SK-N-SH treated with all-trans-retinoic acid at 6 μM for 48 hours (cell line): ENCODE measurements at regions not wholly inside any gene's neighbourhood (a gene's known extent, or its start where the extent isn't known, plus 50 kb on each side); places are given as distances from the start of the nearest gene placed in this dataset.

Source experiments
- BACH2 ChIP-seq: fragments of 250-450 bp; sonication (Bioruptor Pico); IDR thresholded peaks from 2 replicates; pipeline ENCODE4 v1.9.0; 2021; ENCODE audit warnings: mild to moderate bottlenecking, borderline replicate concordance
- ZNF70 ChIP-seq: fragments of 450-650 bp; formaldehyde crosslinking; IDR thresholded peaks from 2 replicates; pipeline ENCODE4 v1.5.0; 2020; ENCODE audit warnings: mild to moderate bottlenecking, moderate library complexity

DNA sequence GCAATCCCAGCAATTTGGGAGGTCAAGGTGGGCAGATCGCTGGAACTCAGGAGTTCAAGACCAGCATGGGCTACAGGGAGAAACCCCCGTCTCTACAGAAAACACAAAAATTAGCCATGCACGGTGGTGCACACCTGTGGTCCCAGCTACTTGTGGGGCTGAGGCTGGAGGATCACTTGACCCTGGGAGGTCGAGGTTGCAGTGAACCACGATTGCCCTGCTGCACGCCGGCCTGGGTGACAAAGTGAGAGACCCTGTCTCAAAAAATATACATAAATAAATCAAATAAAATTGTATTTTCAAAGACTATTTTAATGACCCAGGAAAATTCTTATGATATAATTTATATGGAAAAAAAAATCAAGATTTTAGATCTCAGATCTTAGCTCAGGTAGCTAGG lies 191.5 kb downstream of the ZFP36L2 start:
- TF ChIP-seq ZNF70 (CRISPR knock-in tag) (no peak), BACH2 (CRISPR knock-in tag) (no peak)
